ENCODE measurements at regions not wholly inside any gene's neighbourhood (a gene's known extent, or its start where the extent isn't known, plus 50 kb on each side); places are given as distances from the start of the nearest gene placed in this dataset.

- TF ChIP-seq CTCF (conservative IDR thresholded peaks at IDR 0.05; ENCODE audit: low read length) (no peak), EZH2phosphoT487 (IDR thresholded peaks at IDR 0.05; ENCODE audit: borderline replicate concordance) (no peak)
These were observed 141.6 kb downstream of the DHX35 start for GRCh38 chr20:39103732-39104131.
